HEK293 (cell line): ENCODE measurements at regions not wholly inside any gene's neighbourhood (a gene's known extent, or its start where the extent isn't known, plus 50 kb on each side); places are given as distances from the start of the nearest gene placed in this dataset.

Source experiments
- CTCF ChIA-PET: fragments of 350-600 bp; formaldehyde crosslinking; extraction: SDS; loops from one replicate; lab custom pipeline; 2021; ENCODE audit warnings: antibody characterized with exemption; lab: Yijun Ruan, JAX
- POLR2A ChIA-PET: fragments of 300-600 bp; formaldehyde crosslinking; extraction: SDS; loops from one replicate; lab custom pipeline; 2020; ENCODE audit warnings: antibody characterized with exemption, inconsistent platforms; lab: Yijun Ruan, JAX
- H3K27ac ChIP-seq: fragments of 200-500 bp; sonication (Bioruptor generic); 2 replicates; pipeline ENCODE4 v1.5.1; 2014; ENCODE audit warnings: low read depth, low read length, control low read depth, inconsistent platforms; ENCODE audit errors: extremely low read depth
- H3K36me3 ChIP-seq, 2 experiments: fragments of 200-500 bp in 1 of 2; sonication (Bioruptor generic) in 1 of 2; 1 replicate in 1 of 2; 2 replicates in 1 of 2; pipeline ENCODE4 v1.5.1; 2014 to 2017; ENCODE audit warnings: inconsistent platforms in 2 of 2, low read length in 2 of 2; ENCODE audit not compliant: control insufficient read depth in 2 of 2, insufficient read depth in 1 of 2
- H3K4me1 ChIP-seq: fragments of 200-500 bp; sonication (Bioruptor generic); 2 replicates; pipeline ENCODE4 v1.5.1; 2014; ENCODE audit warnings: mild to moderate bottlenecking, low read length, inconsistent platforms; ENCODE audit not compliant: control insufficient read depth, insufficient read depth
- H3K4me3 ChIP-seq: 2 replicates; pipeline ENCODE4 v1.5.1; 2011; ENCODE audit warnings: low read depth, mild to moderate bottlenecking, control low read depth, low read length, moderate library complexity
- H3K9me3 ChIP-seq: fragments of 200-500 bp; sonication (Bioruptor generic); 2 replicates; pipeline ENCODE4 v1.5.1; 2014; ENCODE audit warnings: low read depth, low read length, inconsistent platforms; ENCODE audit not compliant: control insufficient read depth, insufficient read depth
- BCL11A ChIP-seq: fragments of 450-650 bp; formaldehyde crosslinking; IDR thresholded peaks from 2 replicates; pipeline ENCODE4 v1.5.1; 2016; ENCODE audit warnings: low read depth, missing biosample characterization, missing genetic modification characterization
- GLIS1 ChIP-seq: fragments of 450-650 bp; formaldehyde crosslinking; IDR thresholded peaks from 2 replicates; pipeline ENCODE4 v1.5.1; 2016; ENCODE audit warnings: missing biosample characterization, missing genetic modification characterization
- HOXA7 ChIP-seq: sonication (generic); formaldehyde crosslinking; IDR thresholded peaks from 2 replicates; pipeline ENCODE4 v1.8.1; 2022; ENCODE audit warnings: missing genetic modification reagents, borderline replicate concordance
- KLF7 ChIP-seq: fragments of 450-650 bp; formaldehyde crosslinking; IDR thresholded peaks from 2 replicates; pipeline ENCODE4 v1.5.1; 2016; ENCODE audit warnings: missing biosample characterization, missing genetic modification characterization, borderline replicate concordance
- OVOL3 ChIP-seq: fragments of 450-650 bp; formaldehyde crosslinking; IDR thresholded peaks from 2 replicates; pipeline ENCODE4 v1.5.1; 2016; ENCODE audit warnings: missing biosample characterization, missing genetic modification characterization
- ZFP3 ChIP-seq: fragments of 450-650 bp; formaldehyde crosslinking; IDR thresholded peaks from 2 replicates; pipeline ENCODE4 v1.5.1; 2016; ENCODE audit warnings: low read depth, missing biosample characterization, missing genetic modification characterization
- ZIC2 ChIP-seq: fragments of 450-650 bp; formaldehyde crosslinking; IDR thresholded peaks from 2 replicates; pipeline ENCODE4 v1.5.1; 2016; ENCODE audit warnings: missing biosample characterization, missing genetic modification characterization
- ZNF121 ChIP-seq: fragments of 450-650 bp; formaldehyde crosslinking; IDR thresholded peaks from 2 replicates; pipeline ENCODE4 v1.5.1; 2016; ENCODE audit warnings: missing biosample characterization, missing genetic modification characterization
- ZNF23 ChIP-seq: fragments of 450-650 bp; formaldehyde crosslinking; IDR thresholded peaks from 2 replicates; pipeline ENCODE4 v1.5.1; 2016; ENCODE audit warnings: missing biosample characterization, missing genetic modification characterization, borderline replicate concordance
- ZNF274 ChIP-seq, 2 experiments: fragments of 200-500 bp in 1 of 2; fragments of 450-650 bp in 1 of 2; sonication (Bioruptor generic) in 1 of 2; formaldehyde crosslinking in 1 of 2; IDR thresholded peaks; 2 replicates each; pipeline versions ENCODE4 v1.5.1 to v1.6.1; 2014 to 2016; ENCODE audit warnings: borderline replicate concordance in 1 of 2, inconsistent platforms in 1 of 2, low read length in 1 of 2, missing biosample characterization in 1 of 2, missing genetic modification characterization in 1 of 2
- ZNF335 ChIP-seq: fragments of 450-650 bp; formaldehyde crosslinking; conservative IDR thresholded peaks from 2 replicates; pipeline ENCODE4 v1.5.1; 2016; ENCODE audit warnings: missing biosample characterization, missing genetic modification characterization
- ZNF48 ChIP-seq: fragments of 450-650 bp; formaldehyde crosslinking; IDR thresholded peaks from 2 replicates; pipeline ENCODE4 v1.5.1; 2016; ENCODE audit warnings: missing biosample characterization, missing genetic modification characterization
- ZNF488 ChIP-seq: fragments of 450-650 bp; formaldehyde crosslinking; IDR thresholded peaks from 2 replicates; pipeline ENCODE4 v1.5.1; 2016; ENCODE audit warnings: missing biosample characterization, missing genetic modification characterization
- ZNF555 ChIP-seq: fragments of 450-650 bp; formaldehyde crosslinking; conservative IDR thresholded peaks from 2 replicates; pipeline ENCODE4 v1.5.1; 2017; ENCODE audit warnings: missing biosample characterization, mild to moderate bottlenecking, missing genetic modification characterization, inconsistent platforms
- ZNF600 ChIP-seq: fragments of 450-650 bp; formaldehyde crosslinking; IDR thresholded peaks from 2 replicates; pipeline ENCODE4 v1.5.1; 2016; ENCODE audit warnings: missing biosample characterization, missing genetic modification characterization
- ZNF704 ChIP-seq: fragments of 450-650 bp; formaldehyde crosslinking; IDR thresholded peaks from 2 replicates; pipeline ENCODE4 v1.5.1; 2016; ENCODE audit warnings: missing biosample characterization, missing genetic modification characterization
- ZNF777 ChIP-seq: fragments of 450-650 bp; formaldehyde crosslinking; IDR thresholded peaks from 2 replicates; pipeline ENCODE4 v1.5.1; 2017; ENCODE audit warnings: missing biosample characterization, missing genetic modification characterization, borderline replicate concordance
- ZNF791 ChIP-seq: fragments of 450-650 bp; formaldehyde crosslinking; IDR thresholded peaks from 2 replicates; pipeline ENCODE4 v1.5.1; 2016; ENCODE audit warnings: missing biosample characterization, missing genetic modification characterization
- TF ChIP-seq, protein P1 (sequence below): fragments of 450-650 bp; formaldehyde crosslinking; IDR thresholded peaks from 2 replicates; pipeline ENCODE4 v1.5.1; 2017; ENCODE audit warnings: missing biosample characterization, missing genetic modification characterization
- TF ChIP-seq, protein P2 (sequence below): fragments of 450-650 bp; formaldehyde crosslinking; IDR thresholded peaks from 2 replicates; pipeline ENCODE4 v1.5.1; 2016; ENCODE audit warnings: missing biosample characterization, missing genetic modification characterization
- TF ChIP-seq, protein P3 (sequence below): fragments of 450-650 bp; formaldehyde crosslinking; IDR thresholded peaks from 2 replicates; pipeline ENCODE4 v1.5.1; 2016; ENCODE audit warnings: missing biosample characterization, missing genetic modification characterization
- TF ChIP-seq, protein P4 (sequence below): fragments of 450-650 bp; formaldehyde crosslinking; IDR thresholded peaks from 2 replicates; pipeline ENCODE4 v1.5.1; 2017; ENCODE audit warnings: missing biosample characterization, mild to moderate bottlenecking, missing genetic modification characterization, moderate library complexity
- TF ChIP-seq, protein P5 (sequence below): fragments of 450-650 bp; formaldehyde crosslinking; conservative IDR thresholded peaks from 2 replicates; pipeline ENCODE4 v1.5.1; 2016; ENCODE audit warnings: low read depth, missing biosample characterization, missing genetic modification characterization

DNA sequence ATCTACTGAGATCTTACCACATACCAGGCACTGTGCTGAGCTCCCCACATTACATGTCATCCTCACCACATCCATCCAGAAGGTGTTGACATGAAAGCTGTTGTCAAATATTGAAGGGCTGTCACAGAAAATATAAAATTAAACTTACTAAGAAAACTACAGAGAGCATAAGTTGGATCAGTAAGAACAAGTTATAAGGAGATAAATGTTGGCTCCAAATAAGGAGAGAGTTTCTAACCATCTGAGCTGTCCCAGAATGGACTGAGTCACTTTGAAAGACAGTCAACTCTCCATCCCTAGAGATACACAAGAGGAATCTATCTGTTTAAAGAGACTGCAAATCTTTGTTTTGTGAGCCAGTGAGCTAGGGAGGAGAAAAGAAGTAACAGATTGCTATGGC, 169.8 kb downstream of the DRD1 start:
- Histone ChIP-seq H3K4me1 (no peaks in the 10 kb centered on the region), H3K9me3 (no peaks in the 10 kb centered on the region), H3K36me3 (no peaks in the 10 kb centered on the region), H3K27ac (no peak overlapping the region), H3K4me3 (no peak overlapping the region)
- CTCF ChIA-PET, result no interaction called here
- POLR2A ChIA-PET, result no interaction called here
- TF ChIP-seq ZNF777 (no peak), BCL11A (tag by site-specific recombination) (no peak), ZNF335 (tag by site-specific recombination) (no peak), ZNF274 (IDR thresholded peaks at IDR 0.05; ENCODE audit: low read length) (no peak), ZNF274 (tag by site-specific recombination; IDR thresholded peaks at IDR 0.05; ENCODE audit: borderline replicate concordance) (no peak), ZNF791 (tag by site-specific recombination) (no peak), GLIS1 (tag by site-specific recombination) (no peak), ZNF488 (no peak), ZNF48 (tag by site-specific recombination) (no peak), OVOL3 (tag by site-specific recombination) (no peak)
- TF ChIP-seq, protein P1, sequence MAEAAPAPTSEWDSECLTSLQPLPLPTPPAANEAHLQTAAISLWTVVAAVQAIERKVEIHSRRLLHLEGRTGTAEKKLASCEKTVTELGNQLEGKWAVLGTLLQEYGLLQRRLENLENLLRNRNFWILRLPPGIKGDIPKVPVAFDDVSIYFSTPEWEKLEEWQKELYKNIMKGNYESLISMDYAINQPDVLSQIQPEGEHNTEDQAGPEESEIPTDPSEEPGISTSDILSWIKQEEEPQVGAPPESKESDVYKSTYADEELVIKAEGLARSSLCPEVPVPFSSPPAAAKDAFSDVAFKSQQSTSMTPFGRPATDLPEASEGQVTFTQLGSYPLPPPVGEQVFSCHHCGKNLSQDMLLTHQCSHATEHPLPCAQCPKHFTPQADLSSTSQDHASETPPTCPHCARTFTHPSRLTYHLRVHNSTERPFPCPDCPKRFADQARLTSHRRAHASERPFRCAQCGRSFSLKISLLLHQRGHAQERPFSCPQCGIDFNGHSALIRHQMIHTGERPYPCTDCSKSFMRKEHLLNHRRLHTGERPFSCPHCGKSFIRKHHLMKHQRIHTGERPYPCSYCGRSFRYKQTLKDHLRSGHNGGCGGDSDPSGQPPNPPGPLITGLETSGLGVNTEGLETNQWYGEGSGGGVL (tag by site-specific recombination), result no peak
- TF ChIP-seq, protein P2, sequence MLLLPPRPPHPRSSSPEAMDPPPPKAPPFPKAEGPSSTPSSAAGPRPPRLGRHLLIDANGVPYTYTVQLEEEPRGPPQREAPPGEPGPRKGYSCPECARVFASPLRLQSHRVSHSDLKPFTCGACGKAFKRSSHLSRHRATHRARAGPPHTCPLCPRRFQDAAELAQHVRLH (tag by site-specific recombination), result no peak
- TF ChIP-seq, protein P3, sequence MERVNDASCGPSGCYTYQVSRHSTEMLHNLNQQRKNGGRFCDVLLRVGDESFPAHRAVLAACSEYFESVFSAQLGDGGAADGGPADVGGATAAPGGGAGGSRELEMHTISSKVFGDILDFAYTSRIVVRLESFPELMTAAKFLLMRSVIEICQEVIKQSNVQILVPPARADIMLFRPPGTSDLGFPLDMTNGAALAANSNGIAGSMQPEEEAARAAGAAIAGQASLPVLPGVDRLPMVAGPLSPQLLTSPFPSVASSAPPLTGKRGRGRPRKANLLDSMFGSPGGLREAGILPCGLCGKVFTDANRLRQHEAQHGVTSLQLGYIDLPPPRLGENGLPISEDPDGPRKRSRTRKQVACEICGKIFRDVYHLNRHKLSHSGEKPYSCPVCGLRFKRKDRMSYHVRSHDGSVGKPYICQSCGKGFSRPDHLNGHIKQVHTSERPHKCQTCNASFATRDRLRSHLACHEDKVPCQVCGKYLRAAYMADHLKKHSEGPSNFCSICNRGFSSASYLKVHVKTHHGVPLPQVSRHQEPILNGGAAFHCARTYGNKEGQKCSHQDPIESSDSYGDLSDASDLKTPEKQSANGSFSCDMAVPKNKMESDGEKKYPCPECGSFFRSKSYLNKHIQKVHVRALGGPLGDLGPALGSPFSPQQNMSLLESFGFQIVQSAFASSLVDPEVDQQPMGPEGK (tag by site-specific recombination), result no peak

DNA sequence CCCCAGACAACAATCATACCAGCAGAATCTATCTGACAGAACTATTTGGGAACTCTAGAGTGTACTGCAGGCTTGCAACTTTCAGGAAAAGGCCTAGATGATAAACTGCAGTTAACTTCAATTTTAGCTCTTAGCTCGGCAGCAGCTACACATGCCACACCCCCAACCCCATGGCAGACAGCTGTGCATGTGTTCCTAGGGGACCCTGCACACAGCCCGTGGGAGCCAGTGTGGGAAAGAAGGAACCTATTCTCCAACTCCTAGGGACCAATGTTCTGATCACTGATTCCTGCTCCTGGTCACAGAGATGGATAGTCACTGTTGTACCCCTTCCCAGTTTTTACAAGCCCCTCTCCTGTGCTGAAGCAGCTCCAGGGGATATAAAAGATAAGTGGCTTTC, 179.6 kb downstream of the DRD1 start:
- no peak overlapping the region for H3K27ac ChIP-seq
- no peak for TF ChIP-seq ZNF335 (tag by site-specific recombination)
- TF ChIP-seq HOXA7 (CRISPR knock-in tag), result no peak
- no peak for TF ChIP-seq ZNF23 (tag by site-specific recombination)
- TF ChIP-seq ZIC2 (tag by site-specific recombination), result no peak
- TF ChIP-seq, protein P4, sequence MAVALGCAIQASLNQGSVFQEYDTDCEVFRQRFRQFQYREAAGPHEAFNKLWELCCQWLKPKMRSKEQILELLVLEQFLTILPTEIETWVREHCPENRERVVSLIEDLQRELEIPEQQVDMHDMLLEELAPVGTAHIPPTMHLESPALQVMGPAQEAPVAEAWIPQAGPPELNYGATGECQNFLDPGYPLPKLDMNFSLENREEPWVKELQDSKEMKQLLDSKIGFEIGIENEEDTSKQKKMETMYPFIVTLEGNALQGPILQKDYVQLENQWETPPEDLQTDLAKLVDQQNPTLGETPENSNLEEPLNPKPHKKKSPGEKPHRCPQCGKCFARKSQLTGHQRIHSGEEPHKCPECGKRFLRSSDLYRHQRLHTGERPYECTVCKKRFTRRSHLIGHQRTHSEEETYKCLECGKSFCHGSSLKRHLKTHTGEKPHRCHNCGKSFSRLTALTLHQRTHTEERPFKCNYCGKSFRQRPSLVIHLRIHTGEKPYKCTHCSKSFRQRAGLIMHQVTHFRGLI, result no peak
- TF ChIP-seq ZFP3 (tag by site-specific recombination), result no peak
- TF ChIP-seq ZNF600 (tag by site-specific recombination), result no peak
- TF ChIP-seq ZNF121 (tag by site-specific recombination), result no peak
- no peak for TF ChIP-seq KLF7 (tag by site-specific recombination)
- TF ChIP-seq, protein P5, sequence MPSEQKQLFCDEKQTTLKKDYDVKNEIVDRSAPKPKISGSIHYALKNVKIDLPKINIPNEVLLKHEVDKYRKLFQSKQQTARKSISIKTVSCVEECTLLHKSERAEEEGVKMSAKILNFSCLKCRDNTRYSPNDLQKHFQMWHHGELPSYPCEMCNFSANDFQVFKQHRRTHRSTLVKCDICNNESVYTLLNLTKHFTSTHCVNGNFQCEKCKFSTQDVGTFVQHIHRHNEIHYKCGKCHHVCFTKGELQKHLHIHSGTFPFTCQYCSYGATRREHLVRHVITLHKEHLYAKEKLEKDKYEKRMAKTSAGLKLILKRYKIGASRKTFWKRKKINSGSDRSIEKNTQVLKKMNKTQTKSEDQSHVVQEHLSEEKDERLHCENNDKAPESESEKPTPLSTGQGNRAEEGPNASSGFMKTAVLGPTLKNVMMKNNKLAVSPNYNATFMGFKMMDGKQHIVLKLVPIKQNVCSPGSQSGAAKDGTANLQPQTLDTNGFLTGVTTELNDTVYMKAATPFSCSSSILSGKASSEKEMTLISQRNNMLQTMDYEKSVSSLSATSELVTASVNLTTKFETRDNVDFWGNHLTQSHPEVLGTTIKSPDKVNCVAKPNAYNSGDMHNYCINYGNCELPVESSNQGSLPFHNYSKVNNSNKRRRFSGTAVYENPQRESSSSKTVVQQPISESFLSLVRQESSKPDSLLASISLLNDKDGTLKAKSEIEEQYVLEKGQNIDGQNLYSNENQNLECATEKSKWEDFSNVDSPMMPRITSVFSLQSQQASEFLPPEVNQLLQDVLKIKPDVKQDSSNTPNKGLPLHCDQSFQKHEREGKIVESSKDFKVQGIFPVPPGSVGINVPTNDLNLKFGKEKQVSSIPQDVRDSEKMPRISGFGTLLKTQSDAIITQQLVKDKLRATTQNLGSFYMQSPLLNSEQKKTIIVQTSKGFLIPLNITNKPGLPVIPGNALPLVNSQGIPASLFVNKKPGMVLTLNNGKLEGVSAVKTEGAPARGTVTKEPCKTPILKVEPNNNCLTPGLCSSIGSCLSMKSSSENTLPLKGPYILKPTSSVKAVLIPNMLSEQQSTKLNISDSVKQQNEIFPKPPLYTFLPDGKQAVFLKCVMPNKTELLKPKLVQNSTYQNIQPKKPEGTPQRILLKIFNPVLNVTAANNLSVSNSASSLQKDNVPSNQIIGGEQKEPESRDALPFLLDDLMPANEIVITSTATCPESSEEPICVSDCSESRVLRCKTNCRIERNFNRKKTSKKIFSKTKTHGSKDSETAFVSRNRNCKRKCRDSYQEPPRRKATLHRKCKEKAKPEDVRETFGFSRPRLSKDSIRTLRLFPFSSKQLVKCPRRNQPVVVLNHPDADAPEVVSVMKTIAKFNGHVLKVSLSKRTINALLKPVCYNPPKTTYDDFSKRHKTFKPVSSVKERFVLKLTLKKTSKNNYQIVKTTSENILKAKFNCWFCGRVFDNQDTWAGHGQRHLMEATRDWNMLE, result no peak
- TF ChIP-seq ZNF555 (tag by site-specific recombination), result no peak
- TF ChIP-seq ZNF704 (tag by site-specific recombination), result no peak
- TF ChIP-seq, all 188 proteins: peak for 0
- H3K36me3 ChIP-seq, result no peaks in the 10 kb centered on the region
- no peaks in the 10 kb centered on the region for H3K4me1 ChIP-seq
- H3K9me3 ChIP-seq, result no peaks in the 10 kb centered on the region
- no peak overlapping the region for H3K4me3 ChIP-seq
- ChIA-PET POLR2A (no interaction called here), CTCF (no interaction called here)
